NCI-H345 (cell line): ENCODE measurements at regions not wholly inside any gene's neighbourhood (a gene's known extent, or its start where the extent isn't known, plus 50 kb on each side); places are given as distances from the start of the nearest gene placed in this dataset.
"Not testable (repeated sequence)": the region's sequence is repeated elsewhere in the genome, so short reads cannot be mapped to it uniquely, and the experiment has no call there.

Experiments used
- DNase-seq: peaks from one replicate; lab custom pipeline; 2025; lab: John Stamatoyannopoulos, UW

- DNase-seq = no peak
These were observed 134.2 kb upstream of the LIPC start for GRCh38 chr15:58297639-58298038.

- DNase-seq = no peak
These were observed 132.6 kb upstream of the LIPC start for GRCh38 chr15:58298879-58299850.

- no peak for DNase-seq
These were observed 129.0 kb upstream of the LIPC start for GRCh38 chr15:58302832-58303231.

GRCh38 chr15:58303236-58303635 is 128.6 kb upstream of the LIPC start:
- no peak for DNase-seq

GRCh38 chr15:58306591-58307312 is 125.0 kb upstream of the LIPC start:
- DNase-seq = no peak

- no peak for DNase-seq
These were observed 124.4 kb upstream of the LIPC start for GRCh38 chr15:58307313-58307961.

- DNase-seq = no peak
These were observed 122.9 kb upstream of the LIPC start for GRCh38 chr15:58308742-58309355.

GRCh38 chr15:58309963-58310928 is 121.5 kb upstream of the LIPC start:
- DNase-seq = no peak

- no peak for DNase-seq
These were observed 120.2 kb upstream of the LIPC start for GRCh38 chr15:58311556-58311955.

- DNase-seq = no peak
These were observed 119.8 kb upstream of the LIPC start for GRCh38 chr15:58312031-58312430.

GRCh38 chr15:58313304-58313703 is 118.5 kb upstream of the LIPC start:
- DNase-seq = no peak

- DNase-seq = no peak
These were observed 117.8 kb upstream of the LIPC start for GRCh38 chr15:58313810-58314592.

GRCh38 chr15:58314593-58315216 is 117.1 kb upstream of the LIPC start:
- no peak for DNase-seq

GRCh38 chr15:58318517-58318916 is 113.3 kb upstream of the LIPC start:
- no peak for DNase-seq

- no peak for DNase-seq
These were observed 110.8 kb upstream of the LIPC start for GRCh38 chr15:58321034-58321433.

GRCh38 chr15:58322253-58322652 is 109.5 kb upstream of the LIPC start:
- no peak for DNase-seq

GRCh38 chr15:58323321-58323720 is 108.5 kb upstream of the LIPC start:
- not testable (repeated sequence) for DNase-seq

- no peak for DNase-seq
These were observed 107.3 kb upstream of the LIPC start for GRCh38 chr15:58324533-58324932.

- DNase-seq = no peak
These were observed 103.8 kb upstream of the LIPC start for GRCh38 chr15:58327958-58328357.

- DNase-seq = no peak
These were observed 102.6 kb upstream of the LIPC start for GRCh38 chr15:58329211-58329610.
